ENCODE measurements at regions not wholly inside any gene's neighbourhood (a gene's known extent, or its start where the extent isn't known, plus 50 kb on each side); places are given as distances from the start of the nearest gene placed in this dataset.
"Not testable (repeated sequence)": the region's sequence is repeated elsewhere in the genome, so short reads cannot be mapped to it uniquely, and the experiment has no call there.

DNA sequence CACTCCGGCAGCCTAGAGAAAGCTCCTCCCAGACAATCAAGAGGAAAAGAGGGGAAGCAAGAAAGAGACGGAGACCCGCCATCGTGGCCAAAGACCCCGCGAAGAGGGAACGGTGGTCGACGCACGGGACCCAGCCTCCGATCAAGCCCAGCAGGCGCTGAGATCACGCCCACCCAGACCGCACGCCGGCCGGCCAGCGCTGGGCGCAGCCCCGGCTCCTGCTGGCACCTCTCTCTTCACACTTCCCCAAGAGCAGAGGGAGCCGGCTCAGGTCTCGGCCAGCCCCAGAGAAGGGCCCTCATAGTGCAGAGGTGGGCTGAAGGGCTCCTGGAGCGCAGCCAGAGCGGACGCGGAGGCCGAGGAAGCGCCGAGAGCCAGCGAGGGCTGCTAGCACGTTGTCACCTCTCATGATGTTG, 918.4 kb upstream of the ADAMTS5 start:
- Histone ChIP-seq H3K79me2 (ENCODE audit: insufficient read depth) (no peaks in the 10 kb centered on the region), H2AFZ (no peak overlapping the region), H3K9ac (no peak overlapping the region), H3F3A (ENCODE audit: insufficient read depth) (no peaks in the 10 kb centered on the region), H3K27me3 (replicated peaks; ENCODE audit: insufficient read depth) (no peaks in the 10 kb centered on the region), H3K4me1 (ENCODE audit: insufficient read depth) (peaks cover 3% of the 10 kb centered on the region; the same call in 1 of the 2 replicates), H3K9me3 (ENCODE audit: low read depth) (no peaks in the 10 kb centered on the region), H3K4me2 (ENCODE audit: unreplicated experiment) (no peak overlapping the region), H3K27ac (no peak overlapping the region), H3K9me2 (ENCODE audit: insufficient read depth) (no peaks in the 10 kb centered on the region), H3K4me3 (no peak overlapping the region), H4K20me1 (ENCODE audit: insufficient read depth) (no peaks in the 10 kb centered on the region), H3K36me3 (ENCODE audit: low read depth) (no peaks in the 10 kb centered on the region)
- no peak for TF ChIP-seq EZH2 (IDR thresholded peaks at IDR 0.05; ENCODE audit: insufficient read depth, poor library complexity, severe bottlenecking)
- no peak for TF ChIP-seq EZH2phosphoT487 (IDR thresholded peaks at IDR 0.05; ENCODE audit: insufficient read depth, low read depth)
- no peak for DNase-seq
- in situ Hi-C loops (cut with MboI): no loop called here
- WGBS, 2 experiments (ENCODE audit: low coverage in 1 of 2, low lambda C conversion rate in 2 of 2, missing lambda C conversion rate in 2 of 2): 91 to 95% methylated on average over 18 to 31 of the region's 31 CpGs

DNA sequence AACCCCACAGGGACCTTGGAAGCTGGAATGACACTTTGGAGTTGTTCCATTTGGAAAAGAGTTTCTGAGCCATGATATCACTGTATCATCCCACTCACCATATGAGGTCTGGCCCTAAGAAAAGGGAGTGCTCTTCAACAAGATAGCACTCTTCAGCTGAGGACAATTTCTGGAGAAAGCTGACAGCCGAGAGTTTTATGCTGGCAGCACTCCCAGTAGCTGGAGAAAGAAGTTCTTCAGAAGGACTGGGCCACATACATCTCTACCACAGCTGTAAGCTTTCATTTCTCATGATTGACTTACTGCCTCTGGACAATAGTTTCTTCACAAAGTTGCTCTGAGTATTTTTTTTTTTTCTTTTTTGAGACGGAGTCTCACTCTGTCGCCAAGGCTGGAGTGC, 914.4 kb upstream of the ADAMTS5 start:
- H3K9me2 ChIP-seq (ENCODE audit: insufficient read depth); H3K4me1 ChIP-seq (ENCODE audit: insufficient read depth); H3K4me2 ChIP-seq (ENCODE audit: unreplicated experiment); H3K9me3 ChIP-seq (ENCODE audit: low read depth); H4K20me1 ChIP-seq (ENCODE audit: insufficient read depth); H3K27me3 ChIP-seq (replicated peaks; ENCODE audit: insufficient read depth); H3K79me2 ChIP-seq (ENCODE audit: insufficient read depth); H3K27ac ChIP-seq; H3K36me3 ChIP-seq (ENCODE audit: low read depth); H3F3A ChIP-seq (ENCODE audit: insufficient read depth); H3K4me3 ChIP-seq; in situ Hi-C loops (cut with MboI); H3K9ac ChIP-seq: not testable (repeated sequence)
- DNase-seq: peak; percentile 1
- H2AFZ ChIP-seq: 0 out of 2 replicates have a peak overlapping the region, but pooled peaks have one; percentile 33
- WGBS, 2 experiments (ENCODE audit: low coverage in 1 of 2, low lambda C conversion rate in 2 of 2, missing lambda C conversion rate in 2 of 2): 8 to 9% methylated on average over 3 of the region's 3 CpGs

DNA sequence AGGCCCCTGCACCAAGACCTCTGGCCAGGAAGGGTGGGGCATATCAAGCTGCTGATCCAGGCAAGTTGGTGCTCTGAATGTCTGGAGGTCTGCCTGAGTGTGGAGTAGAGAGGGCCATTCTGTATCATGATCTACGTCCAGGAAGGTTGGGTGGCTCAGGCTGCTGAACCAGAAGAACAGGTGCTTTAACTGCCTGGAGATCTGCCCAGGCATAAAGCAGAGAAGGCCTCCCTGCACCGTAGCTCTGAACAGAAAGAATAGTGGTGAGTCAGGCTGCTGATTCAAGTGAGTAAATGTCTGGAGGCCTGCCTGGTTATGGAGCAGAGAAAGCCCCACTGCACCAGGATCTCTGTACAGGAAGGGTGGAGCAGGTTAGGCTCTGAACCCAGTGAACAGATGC, 905.5 kb upstream of the ADAMTS5 start:
- H3K27ac ChIP-seq; H3K9ac ChIP-seq; H2AFZ ChIP-seq; H3F3A ChIP-seq (ENCODE audit: insufficient read depth); H3K79me2 ChIP-seq (ENCODE audit: insufficient read depth); H3K4me3 ChIP-seq; H3K9me3 ChIP-seq (ENCODE audit: low read depth); H3K9me2 ChIP-seq (ENCODE audit: insufficient read depth); H3K27me3 ChIP-seq (replicated peaks; ENCODE audit: insufficient read depth); H4K20me1 ChIP-seq (ENCODE audit: insufficient read depth); H3K36me3 ChIP-seq (ENCODE audit: low read depth); H3K4me2 ChIP-seq (ENCODE audit: unreplicated experiment); in situ Hi-C loops (cut with MboI); H3K4me1 ChIP-seq (ENCODE audit: insufficient read depth): not testable (repeated sequence)
- peak; percentile 32 for DNase-seq
- 29 to 36% methylated on average over 2 of the region's 2 CpGs for WGBS, 2 experiments (ENCODE audit: low coverage in 1 of 2, low lambda C conversion rate in 2 of 2, missing lambda C conversion rate in 2 of 2)

DNA sequence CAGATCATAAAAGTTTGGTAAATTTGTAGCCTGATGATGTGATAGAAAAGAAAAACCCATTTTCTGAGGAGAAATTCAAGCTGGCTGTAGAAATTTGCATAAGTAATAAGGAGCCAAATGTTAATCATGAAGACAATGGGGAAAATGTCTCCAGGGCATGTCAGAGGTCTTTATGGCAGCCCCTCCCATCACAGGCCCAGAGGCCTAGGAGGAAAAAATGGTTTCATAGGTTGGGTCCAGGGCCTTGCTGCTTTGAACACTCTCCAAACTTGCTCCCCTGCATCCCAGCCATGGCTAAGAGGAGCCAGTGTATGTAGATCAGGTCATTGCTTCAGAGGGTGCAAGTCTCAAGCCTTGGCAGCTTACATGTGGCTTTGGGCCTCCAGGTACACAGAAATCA, 903.9 kb upstream of the ADAMTS5 start:
- H3K4me1 ChIP-seq (ENCODE audit: insufficient read depth); in situ Hi-C loops (cut with MboI); H3K27me3 ChIP-seq (replicated peaks; ENCODE audit: insufficient read depth): not testable (repeated sequence)

DNA sequence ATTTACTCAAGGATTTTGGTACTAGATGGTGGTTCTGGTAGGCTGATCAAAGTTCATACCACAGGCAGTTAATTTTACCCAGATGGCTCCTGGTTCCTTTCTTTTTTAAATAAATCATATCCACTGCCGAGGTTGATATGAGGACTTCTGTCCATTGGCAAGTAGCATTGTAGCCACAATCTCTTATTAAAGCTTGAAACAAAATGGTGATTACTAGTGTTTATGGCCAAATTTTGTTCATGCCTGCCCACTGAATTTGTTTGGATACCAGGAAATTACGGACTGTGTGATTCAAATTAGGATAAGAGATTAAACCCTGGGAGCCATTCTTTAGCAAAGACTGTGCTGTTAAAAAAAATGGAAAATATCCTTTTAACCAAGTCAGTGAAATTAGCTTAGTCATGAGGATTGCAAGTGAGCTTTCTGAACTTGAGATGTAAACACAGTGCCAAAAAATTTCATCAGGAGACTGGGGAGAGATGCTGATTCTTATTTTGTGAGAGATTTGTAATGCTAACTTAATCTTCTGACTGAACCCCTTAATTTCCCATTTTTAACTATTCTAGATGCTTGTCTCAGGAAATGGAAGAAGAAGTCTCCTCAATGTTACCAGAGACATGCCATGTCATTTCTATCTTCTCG, 893.5 kb upstream of the ADAMTS5 start:
- Histone ChIP-seq H3K4me1 (ENCODE audit: insufficient read depth) (peaks cover 14% of the 10 kb centered on the region), H3K4me3 (peak overlapping the region; percentile 27), H3K9ac (peak overlapping the region; percentile 40), H3K27ac (peak overlapping the region; percentile 46), H2AFZ (peak overlapping the region; percentile 69), H3K4me2 (ENCODE audit: unreplicated experiment) (peak overlapping the region; percentile 34)
- H3K9me2 ChIP-seq (ENCODE audit: insufficient read depth); H4K20me1 ChIP-seq (ENCODE audit: insufficient read depth); H3K79me2 ChIP-seq (ENCODE audit: insufficient read depth); H3K9me3 ChIP-seq (ENCODE audit: low read depth); H3F3A ChIP-seq (ENCODE audit: insufficient read depth); H3K27me3 ChIP-seq (replicated peaks; ENCODE audit: insufficient read depth); in situ Hi-C loops (cut with MboI); H3K36me3 ChIP-seq (ENCODE audit: low read depth): not testable (repeated sequence)
- DNase-seq: peak; percentile 52
- 0% methylated on average over 3 of the region's 3 CpGs for WGBS, 2 experiments (ENCODE audit: low coverage in 1 of 2, low lambda C conversion rate in 2 of 2, missing lambda C conversion rate in 2 of 2)

More for the DNA sequence above, 903.9 kb upstream of the ADAMTS5 start:
- H2AFZ ChIP-seq; DNase-seq; H3K36me3 ChIP-seq (ENCODE audit: low read depth); H3F3A ChIP-seq (ENCODE audit: insufficient read depth); H3K9me2 ChIP-seq (ENCODE audit: insufficient read depth); H4K20me1 ChIP-seq (ENCODE audit: insufficient read depth); H3K27ac ChIP-seq; H3K9ac ChIP-seq; H3K4me3 ChIP-seq; H3K4me2 ChIP-seq (ENCODE audit: unreplicated experiment); H3K79me2 ChIP-seq (ENCODE audit: insufficient read depth); H3K9me3 ChIP-seq (ENCODE audit: low read depth): not testable (repeated sequence)

DNA sequence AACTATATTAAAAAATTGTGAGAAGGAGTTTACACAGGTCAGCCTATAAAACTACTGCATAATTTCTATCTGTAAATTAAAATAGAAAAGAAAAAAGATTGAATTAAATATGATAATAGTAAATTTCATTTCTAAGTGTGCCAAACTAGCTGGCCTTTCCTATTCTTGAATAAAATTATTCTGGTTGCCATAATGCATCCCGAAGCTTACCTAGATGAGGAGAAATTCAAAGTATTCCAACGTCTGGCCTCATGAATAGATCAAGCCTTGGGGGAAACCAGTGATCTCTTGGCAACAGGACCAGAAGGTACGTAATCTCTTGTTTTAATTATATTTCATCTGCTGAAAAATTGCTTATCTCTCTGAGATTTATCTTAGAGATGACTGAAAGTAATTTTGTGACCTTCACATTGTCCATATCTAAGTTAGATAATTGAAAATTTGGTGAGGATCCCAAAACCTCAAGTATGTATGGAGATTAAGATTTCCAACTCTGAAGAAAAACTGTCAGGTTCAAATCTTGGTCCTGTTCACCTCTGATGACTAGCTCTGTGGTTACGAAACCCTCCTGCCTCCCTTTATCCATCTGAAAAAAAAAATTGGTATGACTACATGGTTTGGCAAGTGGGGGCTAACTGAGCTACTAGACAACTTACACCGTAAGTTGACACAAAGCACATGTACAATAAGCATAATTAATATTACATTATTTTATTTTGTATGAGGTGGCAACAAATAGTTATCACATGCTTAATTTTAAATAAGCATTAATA, 891.4 kb upstream of the ADAMTS5 start:
- DNase-seq: peak; percentile 16
- WGBS, 2 experiments (ENCODE audit: low coverage in 1 of 2, low lambda C conversion rate in 2 of 2, missing lambda C conversion rate in 2 of 2): 94 to 97% methylated on average over 5 of the region's 5 CpGs
- peaks cover 14% of the 10 kb centered on the region for H3K4me1 ChIP-seq (ENCODE audit: insufficient read depth)
- H3K79me2 ChIP-seq (ENCODE audit: insufficient read depth); H3K27me3 ChIP-seq (replicated peaks; ENCODE audit: insufficient read depth); H3K36me3 ChIP-seq (ENCODE audit: low read depth); H3K9ac ChIP-seq; H3K9me2 ChIP-seq (ENCODE audit: insufficient read depth); H3K27ac ChIP-seq; H2AFZ ChIP-seq; H3K9me3 ChIP-seq (ENCODE audit: low read depth); H3K4me2 ChIP-seq (ENCODE audit: unreplicated experiment); H3K4me3 ChIP-seq; in situ Hi-C loops (cut with MboI); H4K20me1 ChIP-seq (ENCODE audit: insufficient read depth); H3F3A ChIP-seq (ENCODE audit: insufficient read depth): not testable (repeated sequence)

DNA sequence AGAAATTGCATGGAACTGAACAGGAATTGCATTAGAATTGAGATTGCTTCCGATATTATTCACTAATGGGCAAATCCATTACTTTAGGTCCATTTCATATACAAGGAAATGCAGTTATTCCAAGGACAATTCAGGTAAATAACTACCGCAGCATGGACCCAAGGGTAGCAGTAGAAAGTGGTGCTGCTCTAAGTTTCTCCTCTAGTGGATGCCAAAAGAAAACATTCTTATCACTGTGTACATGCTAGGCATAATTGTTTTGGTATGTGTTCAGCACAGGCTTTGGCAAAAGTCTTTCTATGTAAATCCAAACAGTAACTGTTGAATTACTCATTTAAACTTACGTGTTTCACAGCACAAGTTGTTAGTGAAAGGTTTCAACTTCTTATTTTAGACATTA, 890.1 kb upstream of the ADAMTS5 start:
- WGBS, 2 experiments (ENCODE audit: low coverage in 1 of 2, low lambda C conversion rate in 2 of 2, missing lambda C conversion rate in 2 of 2): 84 to 89% methylated on average over 3 of the region's 3 CpGs
- H3K9me2 ChIP-seq (ENCODE audit: insufficient read depth); H3K36me3 ChIP-seq (ENCODE audit: low read depth); H3K4me3 ChIP-seq; H3K27ac ChIP-seq; H3K4me2 ChIP-seq (ENCODE audit: unreplicated experiment); H4K20me1 ChIP-seq (ENCODE audit: insufficient read depth); DNase-seq; H3K9me3 ChIP-seq (ENCODE audit: low read depth); H3F3A ChIP-seq (ENCODE audit: insufficient read depth); in situ Hi-C loops (cut with MboI); H3K27me3 ChIP-seq (replicated peaks; ENCODE audit: insufficient read depth); H2AFZ ChIP-seq; H3K9ac ChIP-seq; H3K79me2 ChIP-seq (ENCODE audit: insufficient read depth): not testable (repeated sequence)
- peaks cover 14% of the 10 kb centered on the region for H3K4me1 ChIP-seq (ENCODE audit: insufficient read depth)

Data from GM23248 (cell line).